ENCODE measurements at regions not wholly inside any gene's neighbourhood (a gene's known extent, or its start where the extent isn't known, plus 50 kb on each side); places are given as distances from the start of the nearest gene placed in this dataset.

GRCh38 chr2:133953524-133953923 is 300.3 kb upstream of the MGAT5 start:
- TF ChIP-seq ISL1 (CRISPR knock-in tag; IDR thresholded peaks at IDR 0.05) (no peak), CSDC2 (CRISPR knock-in tag; IDR thresholded peaks at IDR 0.05) (no peak), ZC3H10 (CRISPR knock-in tag; IDR thresholded peaks at IDR 0.05) (no peak), ZNF565 (CRISPR knock-in tag; conservative IDR thresholded peaks at IDR 0.05; ENCODE audit: low read depth) (no peak), OSR1 (CRISPR knock-in tag; IDR thresholded peaks at IDR 0.05) (no peak), PPARA (CRISPR knock-in tag; IDR thresholded peaks at IDR 0.05; ENCODE audit: borderline replicate concordance) (no peak), BACH2 (CRISPR knock-in tag; IDR thresholded peaks at IDR 0.05; ENCODE audit: borderline replicate concordance) (no peak), RARB (CRISPR knock-in tag; IDR thresholded peaks at IDR 0.05) (no peak), ZFP3 (CRISPR knock-in tag; IDR thresholded peaks at IDR 0.05) (no peak), ARNTL (CRISPR knock-in tag; IDR thresholded peaks at IDR 0.05; ENCODE audit: borderline replicate concordance, low read depth) (no peak), TCF4 (CRISPR knock-in tag; IDR thresholded peaks at IDR 0.05; ENCODE audit: borderline replicate concordance) (no peak), ZNF70 (CRISPR knock-in tag; IDR thresholded peaks at IDR 0.05) (no peak), SNAI2 (CRISPR knock-in tag; IDR thresholded peaks at IDR 0.05) (no peak), ZFP30 (CRISPR knock-in tag; IDR thresholded peaks at IDR 0.05) (no peak), ZNF8 (CRISPR knock-in tag; IDR thresholded peaks at IDR 0.05) (no peak), GLIS3 (CRISPR knock-in tag; IDR thresholded peaks at IDR 0.05) (no peak), CREB5 (CRISPR knock-in tag; IDR thresholded peaks at IDR 0.05; ENCODE audit: low read depth) (no peak), POU6F1 (CRISPR knock-in tag; IDR thresholded peaks at IDR 0.05; ENCODE audit: borderline replicate concordance, low read depth) (no peak)
- TF ChIP-seq, protein P1, sequence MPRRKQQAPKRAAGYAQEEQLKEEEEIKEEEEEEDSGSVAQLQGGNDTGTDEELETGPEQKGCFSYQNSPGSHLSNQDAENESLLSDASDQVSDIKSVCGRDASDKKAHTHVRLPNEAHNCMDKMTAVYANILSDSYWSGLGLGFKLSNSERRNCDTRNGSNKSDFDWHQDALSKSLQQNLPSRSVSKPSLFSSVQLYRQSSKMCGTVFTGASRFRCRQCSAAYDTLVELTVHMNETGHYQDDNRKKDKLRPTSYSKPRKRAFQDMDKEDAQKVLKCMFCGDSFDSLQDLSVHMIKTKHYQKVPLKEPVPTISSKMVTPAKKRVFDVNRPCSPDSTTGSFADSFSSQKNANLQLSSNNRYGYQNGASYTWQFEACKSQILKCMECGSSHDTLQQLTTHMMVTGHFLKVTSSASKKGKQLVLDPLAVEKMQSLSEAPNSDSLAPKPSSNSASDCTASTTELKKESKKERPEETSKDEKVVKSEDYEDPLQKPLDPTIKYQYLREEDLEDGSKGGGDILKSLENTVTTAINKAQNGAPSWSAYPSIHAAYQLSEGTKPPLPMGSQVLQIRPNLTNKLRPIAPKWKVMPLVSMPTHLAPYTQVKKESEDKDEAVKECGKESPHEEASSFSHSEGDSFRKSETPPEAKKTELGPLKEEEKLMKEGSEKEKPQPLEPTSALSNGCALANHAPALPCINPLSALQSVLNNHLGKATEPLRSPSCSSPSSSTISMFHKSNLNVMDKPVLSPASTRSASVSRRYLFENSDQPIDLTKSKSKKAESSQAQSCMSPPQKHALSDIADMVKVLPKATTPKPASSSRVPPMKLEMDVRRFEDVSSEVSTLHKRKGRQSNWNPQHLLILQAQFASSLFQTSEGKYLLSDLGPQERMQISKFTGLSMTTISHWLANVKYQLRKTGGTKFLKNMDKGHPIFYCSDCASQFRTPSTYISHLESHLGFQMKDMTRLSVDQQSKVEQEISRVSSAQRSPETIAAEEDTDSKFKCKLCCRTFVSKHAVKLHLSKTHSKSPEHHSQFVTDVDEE (CRISPR knock-in tag; IDR thresholded peaks at IDR 0.05): no peak
- TF ChIP-seq, protein P2, sequence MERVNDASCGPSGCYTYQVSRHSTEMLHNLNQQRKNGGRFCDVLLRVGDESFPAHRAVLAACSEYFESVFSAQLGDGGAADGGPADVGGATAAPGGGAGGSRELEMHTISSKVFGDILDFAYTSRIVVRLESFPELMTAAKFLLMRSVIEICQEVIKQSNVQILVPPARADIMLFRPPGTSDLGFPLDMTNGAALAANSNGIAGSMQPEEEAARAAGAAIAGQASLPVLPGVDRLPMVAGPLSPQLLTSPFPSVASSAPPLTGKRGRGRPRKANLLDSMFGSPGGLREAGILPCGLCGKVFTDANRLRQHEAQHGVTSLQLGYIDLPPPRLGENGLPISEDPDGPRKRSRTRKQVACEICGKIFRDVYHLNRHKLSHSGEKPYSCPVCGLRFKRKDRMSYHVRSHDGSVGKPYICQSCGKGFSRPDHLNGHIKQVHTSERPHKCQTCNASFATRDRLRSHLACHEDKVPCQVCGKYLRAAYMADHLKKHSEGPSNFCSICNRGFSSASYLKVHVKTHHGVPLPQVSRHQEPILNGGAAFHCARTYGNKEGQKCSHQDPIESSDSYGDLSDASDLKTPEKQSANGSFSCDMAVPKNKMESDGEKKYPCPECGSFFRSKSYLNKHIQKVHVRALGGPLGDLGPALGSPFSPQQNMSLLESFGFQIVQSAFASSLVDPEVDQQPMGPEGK (CRISPR knock-in tag; IDR thresholded peaks at IDR 0.05; ENCODE audit: borderline replicate concordance): no peak

GRCh38 chr2:133954636-133955035 is 299.2 kb upstream of the MGAT5 start:
- TF ChIP-seq ARNTL (CRISPR knock-in tag; IDR thresholded peaks at IDR 0.05; ENCODE audit: borderline replicate concordance, low read depth): no peak
- TF ChIP-seq SNAI2 (CRISPR knock-in tag; IDR thresholded peaks at IDR 0.05): no peak
- no peak for TF ChIP-seq OSR1 (CRISPR knock-in tag; IDR thresholded peaks at IDR 0.05)
- no peak for TF ChIP-seq PPARA (CRISPR knock-in tag; IDR thresholded peaks at IDR 0.05; ENCODE audit: borderline replicate concordance)
- TF ChIP-seq, protein P3, sequence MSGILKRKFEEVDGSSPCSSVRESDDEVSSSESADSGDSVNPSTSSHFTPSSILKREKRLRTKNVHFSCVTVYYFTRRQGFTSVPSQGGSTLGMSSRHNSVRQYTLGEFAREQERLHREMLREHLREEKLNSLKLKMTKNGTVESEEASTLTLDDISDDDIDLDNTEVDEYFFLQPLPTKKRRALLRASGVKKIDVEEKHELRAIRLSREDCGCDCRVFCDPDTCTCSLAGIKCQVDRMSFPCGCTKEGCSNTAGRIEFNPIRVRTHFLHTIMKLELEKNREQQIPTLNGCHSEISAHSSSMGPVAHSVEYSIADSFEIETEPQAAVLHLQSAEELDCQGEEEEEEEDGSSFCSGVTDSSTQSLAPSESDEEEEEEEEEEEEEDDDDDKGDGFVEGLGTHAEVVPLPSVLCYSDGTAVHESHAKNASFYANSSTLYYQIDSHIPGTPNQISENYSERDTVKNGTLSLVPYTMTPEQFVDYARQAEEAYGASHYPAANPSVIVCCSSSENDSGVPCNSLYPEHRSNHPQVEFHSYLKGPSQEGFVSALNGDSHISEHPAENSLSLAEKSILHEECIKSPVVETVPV (CRISPR knock-in tag; IDR thresholded peaks at IDR 0.05): no peak
- TF ChIP-seq BACH2 (CRISPR knock-in tag; IDR thresholded peaks at IDR 0.05; ENCODE audit: borderline replicate concordance): no peak
- TF ChIP-seq ESRRG (CRISPR knock-in tag; IDR thresholded peaks at IDR 0.05): no peak
- TF ChIP-seq CSDC2 (CRISPR knock-in tag; IDR thresholded peaks at IDR 0.05): no peak
- TF ChIP-seq ZFP30 (CRISPR knock-in tag; IDR thresholded peaks at IDR 0.05): no peak
- no peak for ATAC-seq

More at GRCh38 chr2:133953524-133953923, 300.3 kb upstream of the MGAT5 start:
- no peak for ATAC-seq

- no peak for ATAC-seq
- TF ChIP-seq SNAI2 (CRISPR knock-in tag; IDR thresholded peaks at IDR 0.05) (no peak), POU6F1 (CRISPR knock-in tag; IDR thresholded peaks at IDR 0.05; ENCODE audit: borderline replicate concordance, low read depth) (no peak), ZFP30 (CRISPR knock-in tag; IDR thresholded peaks at IDR 0.05) (no peak), OSR1 (CRISPR knock-in tag; IDR thresholded peaks at IDR 0.05) (no peak), ZFP3 (CRISPR knock-in tag; IDR thresholded peaks at IDR 0.05) (no peak), ZNF70 (CRISPR knock-in tag; IDR thresholded peaks at IDR 0.05) (no peak), ZNF565 (CRISPR knock-in tag; conservative IDR thresholded peaks at IDR 0.05; ENCODE audit: low read depth) (no peak), CREB5 (CRISPR knock-in tag; IDR thresholded peaks at IDR 0.05; ENCODE audit: low read depth) (no peak), GLIS3 (CRISPR knock-in tag; IDR thresholded peaks at IDR 0.05) (no peak), RARB (CRISPR knock-in tag; IDR thresholded peaks at IDR 0.05) (no peak), ZC3H10 (CRISPR knock-in tag; IDR thresholded peaks at IDR 0.05) (no peak)
- TF ChIP-seq, protein P2 (CRISPR knock-in tag; IDR thresholded peaks at IDR 0.05; ENCODE audit: borderline replicate concordance): no peak
These were observed 298.7 kb upstream of the MGAT5 start for GRCh38 chr2:133955169-133955568.

Data from SK-N-SH treated with all-trans-retinoic acid at 6 μM for 48 hours (cell line).